ENCODE measurements at regions not wholly inside any gene's neighbourhood (a gene's known extent, or its start where the extent isn't known, plus 50 kb on each side); places are given as distances from the start of the nearest gene placed in this dataset.

DNA sequence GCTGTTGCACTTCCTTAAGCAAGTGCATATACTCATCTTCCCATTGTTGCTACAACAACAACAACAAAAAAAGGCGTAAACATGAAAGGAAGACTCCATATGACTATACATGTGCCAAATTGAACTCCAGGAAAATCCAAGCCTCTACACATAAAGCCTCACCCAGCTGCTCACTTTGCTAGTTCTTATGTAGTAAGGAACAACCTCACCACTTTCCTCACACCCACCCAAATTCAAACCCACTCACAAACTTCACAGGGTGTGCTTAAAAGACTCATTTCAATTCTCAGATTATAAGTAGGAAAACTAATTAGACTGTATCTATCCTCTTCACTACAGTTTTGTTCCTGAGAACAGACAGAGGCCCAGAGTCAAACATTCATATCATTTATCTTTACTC, 671.1 kb upstream of the INTU start:
- TF ChIP-seq, protein P1, sequence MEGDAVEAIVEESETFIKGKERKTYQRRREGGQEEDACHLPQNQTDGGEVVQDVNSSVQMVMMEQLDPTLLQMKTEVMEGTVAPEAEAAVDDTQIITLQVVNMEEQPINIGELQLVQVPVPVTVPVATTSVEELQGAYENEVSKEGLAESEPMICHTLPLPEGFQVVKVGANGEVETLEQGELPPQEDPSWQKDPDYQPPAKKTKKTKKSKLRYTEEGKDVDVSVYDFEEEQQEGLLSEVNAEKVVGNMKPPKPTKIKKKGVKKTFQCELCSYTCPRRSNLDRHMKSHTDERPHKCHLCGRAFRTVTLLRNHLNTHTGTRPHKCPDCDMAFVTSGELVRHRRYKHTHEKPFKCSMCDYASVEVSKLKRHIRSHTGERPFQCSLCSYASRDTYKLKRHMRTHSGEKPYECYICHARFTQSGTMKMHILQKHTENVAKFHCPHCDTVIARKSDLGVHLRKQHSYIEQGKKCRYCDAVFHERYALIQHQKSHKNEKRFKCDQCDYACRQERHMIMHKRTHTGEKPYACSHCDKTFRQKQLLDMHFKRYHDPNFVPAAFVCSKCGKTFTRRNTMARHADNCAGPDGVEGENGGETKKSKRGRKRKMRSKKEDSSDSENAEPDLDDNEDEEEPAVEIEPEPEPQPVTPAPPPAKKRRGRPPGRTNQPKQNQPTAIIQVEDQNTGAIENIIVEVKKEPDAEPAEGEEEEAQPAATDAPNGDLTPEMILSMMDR (IDR thresholded peaks at IDR 0.05; ENCODE audit: low read depth, low read length, missing input control) = no peak
- TF ChIP-seq, protein P2, sequence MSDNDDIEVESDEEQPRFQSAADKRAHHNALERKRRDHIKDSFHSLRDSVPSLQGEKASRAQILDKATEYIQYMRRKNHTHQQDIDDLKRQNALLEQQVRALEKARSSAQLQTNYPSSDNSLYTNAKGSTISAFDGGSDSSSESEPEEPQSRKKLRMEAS (IDR thresholded peaks at IDR 0.05) = no peak
- TF ChIP-seq, protein P3, sequence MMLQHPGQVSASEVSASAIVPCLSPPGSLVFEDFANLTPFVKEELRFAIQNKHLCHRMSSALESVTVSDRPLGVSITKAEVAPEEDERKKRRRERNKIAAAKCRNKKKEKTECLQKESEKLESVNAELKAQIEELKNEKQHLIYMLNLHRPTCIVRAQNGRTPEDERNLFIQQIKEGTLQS (IDR thresholded peaks at IDR 0.05) = no peak
- TF ChIP-seq YY1 (IDR thresholded peaks at IDR 0.05) (no peak), RAD21 (IDR thresholded peaks at IDR 0.05) (no peak), EGR1 (IDR thresholded peaks at IDR 0.05; ENCODE audit: low read depth in 2 of 2) (no peak), FOXA1 (IDR thresholded peaks at IDR 0.05) (no peak), HNF4G (IDR thresholded peaks at IDR 0.05) (no peak), JUND (IDR thresholded peaks at IDR 0.05) (no peak)
- TF ChIP-seq, protein P4, sequence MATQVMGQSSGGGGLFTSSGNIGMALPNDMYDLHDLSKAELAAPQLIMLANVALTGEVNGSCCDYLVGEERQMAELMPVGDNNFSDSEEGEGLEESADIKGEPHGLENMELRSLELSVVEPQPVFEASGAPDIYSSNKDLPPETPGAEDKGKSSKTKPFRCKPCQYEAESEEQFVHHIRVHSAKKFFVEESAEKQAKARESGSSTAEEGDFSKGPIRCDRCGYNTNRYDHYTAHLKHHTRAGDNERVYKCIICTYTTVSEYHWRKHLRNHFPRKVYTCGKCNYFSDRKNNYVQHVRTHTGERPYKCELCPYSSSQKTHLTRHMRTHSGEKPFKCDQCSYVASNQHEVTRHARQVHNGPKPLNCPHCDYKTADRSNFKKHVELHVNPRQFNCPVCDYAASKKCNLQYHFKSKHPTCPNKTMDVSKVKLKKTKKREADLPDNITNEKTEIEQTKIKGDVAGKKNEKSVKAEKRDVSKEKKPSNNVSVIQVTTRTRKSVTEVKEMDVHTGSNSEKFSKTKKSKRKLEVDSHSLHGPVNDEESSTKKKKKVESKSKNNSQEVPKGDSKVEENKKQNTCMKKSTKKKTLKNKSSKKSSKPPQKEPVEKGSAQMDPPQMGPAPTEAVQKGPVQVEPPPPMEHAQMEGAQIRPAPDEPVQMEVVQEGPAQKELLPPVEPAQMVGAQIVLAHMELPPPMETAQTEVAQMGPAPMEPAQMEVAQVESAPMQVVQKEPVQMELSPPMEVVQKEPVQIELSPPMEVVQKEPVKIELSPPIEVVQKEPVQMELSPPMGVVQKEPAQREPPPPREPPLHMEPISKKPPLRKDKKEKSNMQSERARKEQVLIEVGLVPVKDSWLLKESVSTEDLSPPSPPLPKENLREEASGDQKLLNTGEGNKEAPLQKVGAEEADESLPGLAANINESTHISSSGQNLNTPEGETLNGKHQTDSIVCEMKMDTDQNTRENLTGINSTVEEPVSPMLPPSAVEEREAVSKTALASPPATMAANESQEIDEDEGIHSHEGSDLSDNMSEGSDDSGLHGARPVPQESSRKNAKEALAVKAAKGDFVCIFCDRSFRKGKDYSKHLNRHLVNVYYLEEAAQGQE (IDR thresholded peaks at IDR 0.05) = no peak
- TF ChIP-seq, protein P5, sequence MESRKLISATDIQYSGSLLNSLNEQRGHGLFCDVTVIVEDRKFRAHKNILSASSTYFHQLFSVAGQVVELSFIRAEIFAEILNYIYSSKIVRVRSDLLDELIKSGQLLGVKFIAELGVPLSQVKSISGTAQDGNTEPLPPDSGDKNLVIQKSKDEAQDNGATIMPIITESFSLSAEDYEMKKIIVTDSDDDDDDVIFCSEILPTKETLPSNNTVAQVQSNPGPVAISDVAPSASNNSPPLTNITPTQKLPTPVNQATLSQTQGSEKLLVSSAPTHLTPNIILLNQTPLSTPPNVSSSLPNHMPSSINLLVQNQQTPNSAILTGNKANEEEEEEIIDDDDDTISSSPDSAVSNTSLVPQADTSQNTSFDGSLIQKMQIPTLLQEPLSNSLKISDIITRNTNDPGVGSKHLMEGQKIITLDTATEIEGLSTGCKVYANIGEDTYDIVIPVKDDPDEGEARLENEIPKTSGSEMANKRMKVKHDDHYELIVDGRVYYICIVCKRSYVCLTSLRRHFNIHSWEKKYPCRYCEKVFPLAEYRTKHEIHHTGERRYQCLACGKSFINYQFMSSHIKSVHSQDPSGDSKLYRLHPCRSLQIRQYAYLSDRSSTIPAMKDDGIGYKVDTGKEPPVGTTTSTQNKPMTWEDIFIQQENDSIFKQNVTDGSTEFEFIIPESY (IDR thresholded peaks at IDR 0.05) = no peak
